H1 (cell line): ENCODE measurements at regions not wholly inside any gene's neighbourhood (a gene's known extent, or its start where the extent isn't known, plus 50 kb on each side); places are given as distances from the start of the nearest gene placed in this dataset.

ENCODE experiments used
- CTCF ChIA-PET: fragments of 300-600 bp; sonication (Branson Sonifier 250); formaldehyde crosslinking; loops from one replicate; lab custom pipeline; 2021; ENCODE audit not compliant: partially characterized antibody; lab: Charles Lee
- POLR2A ChIA-PET: fragments of 300-600 bp; sonication (Branson Sonifier 250); formaldehyde crosslinking; loops from one replicate; lab custom pipeline; 2021; ENCODE audit warnings: inconsistent platforms; ENCODE audit not compliant: partially characterized antibody; lab: Charles Lee
- DNase-seq, 2 experiments: peaks; one replicate each; pipeline versions ENCODE4 v3.0.0 to v3.0.0-alpha.2; 2010 to 2022; ENCODE audit warnings: low spot score in 2 of 2, low read depth in 1 of 2, mixed read lengths in 1 of 2
- FAIRE-seq: peaks from 2 replicates; lab custom pipeline; 2011; peaks lifted over from hg19 to GRCh38; lab: Jason Lieb, UNC
- H2AFZ ChIP-seq: 2 replicates; pipeline ENCODE4 v1.8.1; 2012; ENCODE audit warnings: low read length, inconsistent platforms
- H2AK5ac ChIP-seq: 2 replicates; pipeline ENCODE4 v1.6.1; 2013; ENCODE audit warnings: low read depth, low read length
- H2BK120ac ChIP-seq: replicated peaks from 2 replicates; pipeline ENCODE3; 2013; ENCODE audit warnings: low read depth, low read length, inconsistent platforms
- H2BK12ac ChIP-seq: 2 replicates; pipeline ENCODE4 v1.6.1; 2013; ENCODE audit warnings: low read depth, low read length
- H2BK15ac ChIP-seq: 2 replicates; pipeline ENCODE4 v1.6.1; 2013; ENCODE audit warnings: low read length
- H2BK20ac ChIP-seq: 2 replicates; pipeline ENCODE4 v1.6.1; 2013; ENCODE audit warnings: low read length
- H2BK5ac ChIP-seq: 2 replicates; pipeline ENCODE4 v1.6.1; 2013; ENCODE audit warnings: low read depth, low read length
- H3K14ac ChIP-seq: 2 replicates; pipeline ENCODE4 v1.6.1; 2013; ENCODE audit warnings: inconsistent platforms; ENCODE audit not compliant: insufficient read length
- H3K18ac ChIP-seq: 2 replicates; pipeline ENCODE4 v1.6.1; 2013; ENCODE audit warnings: low read length; ENCODE audit errors: extremely low read depth
- H3K23ac ChIP-seq: 2 replicates; pipeline ENCODE4 v1.6.1; 2013; ENCODE audit warnings: inconsistent platforms; ENCODE audit not compliant: insufficient read length
- H3K23me2 ChIP-seq: 2 replicates; pipeline ENCODE4 v1.6.1; 2013; ENCODE audit warnings: low read depth, low read length
- H3K27ac ChIP-seq: 2 replicates; pipeline ENCODE4 v1.6.1; 2011; ENCODE audit warnings: low read depth, low read length, inconsistent platforms
- H3K27me3 ChIP-seq, 4 experiments: replicated peaks in 1 of 4; 1 replicate in 1 of 4; 2 replicates in 3 of 4; pipeline versions ENCODE4 v1.6.1 to v1.8.1; 2011 to 2013; ENCODE audit warnings: low read length in 3 of 4, mild to moderate bottlenecking in 3 of 4, inconsistent platforms in 2 of 4, mixed read lengths in 2 of 4, moderate library complexity in 1 of 4; ENCODE audit not compliant: control insufficient read depth in 3 of 4, insufficient read depth in 3 of 4; ENCODE audit errors: extremely low read depth in 1 of 4
- H3K36me3 ChIP-seq, 4 experiments: 2 replicates each; pipeline versions ENCODE4 v1.6.1 to v1.8.1; 2011 to 2013; ENCODE audit warnings: mild to moderate bottlenecking in 4 of 4, low read length in 3 of 4, moderate library complexity in 2 of 4, control low read depth in 1 of 4, inconsistent platforms in 1 of 4; ENCODE audit not compliant: insufficient read depth in 4 of 4, control insufficient read depth in 2 of 4
- H3K4ac ChIP-seq: replicated peaks from 2 replicates; pipeline ENCODE3; 2013; ENCODE audit warnings: low read length, low read depth, mixed read lengths, inconsistent platforms; ENCODE audit not compliant: insufficient read length
- H3K4me1 ChIP-seq, 4 experiments: replicated peaks in 1 of 4; 1 replicate in 1 of 4; 2 replicates in 3 of 4; pipeline versions ENCODE4 v1.6.1 to v1.8.1; 2011 to 2013; ENCODE audit warnings: low read length in 3 of 4, inconsistent platforms in 2 of 4, mixed read lengths in 1 of 4; ENCODE audit not compliant: insufficient read depth in 4 of 4, control insufficient read depth in 3 of 4
- H3K4me2 ChIP-seq, 2 experiments: 2 replicates each; pipeline versions ENCODE4 v1.6.1 to v1.8.1; 2011 to 2013; ENCODE audit warnings: low read depth in 2 of 2, low read length in 2 of 2, control low read depth in 1 of 2, inconsistent platforms in 1 of 2, mild to moderate bottlenecking in 1 of 2; ENCODE audit not compliant: insufficient read depth in 1 of 2
- H3K4me3 ChIP-seq, 4 experiments: fragments of 200-600, 300-600 bp in 1 of 4; sonication (generic), shearing (Covaris generic), sonication (Bioruptor Twin) in 1 of 4; 2 replicates each; pipeline versions ENCODE4 v1.5.1 to v1.8.1; 2011 to 2016; ENCODE audit warnings: low read length in 4 of 4, low read depth in 3 of 4, control low read depth in 2 of 4, inconsistent platforms in 2 of 4, mild to moderate bottlenecking in 2 of 4, mixed read lengths in 1 of 4, moderate library complexity in 1 of 4; ENCODE audit not compliant: insufficient read depth in 2 of 4; ENCODE audit errors: extremely low read depth in 1 of 4
- H3K56ac ChIP-seq: replicated peaks from 2 replicates; pipeline ENCODE3; 2013; ENCODE audit warnings: low read depth, mild to moderate bottlenecking, mixed read lengths, low read length, inconsistent platforms; ENCODE audit not compliant: insufficient read length
- H3K79me1 ChIP-seq: 2 replicates; pipeline ENCODE4 v1.6.1; 2013; ENCODE audit warnings: low read depth, low read length, control low read depth
- H3K79me2 ChIP-seq, 2 experiments: 2 replicates each; pipeline versions ENCODE4 v1.6.1 to v1.8.1; 2012 to 2013; ENCODE audit warnings: low read length in 2 of 2, mild to moderate bottlenecking in 2 of 2, inconsistent platforms in 1 of 2; ENCODE audit not compliant: insufficient read depth in 2 of 2, control insufficient read depth in 1 of 2
- H3K9ac ChIP-seq, 4 experiments: replicated peaks in 1 of 4; 1 replicate in 1 of 4; 2 replicates in 3 of 4; pipeline versions ENCODE4 v1.6.1 to v1.8.1; 2011 to 2013; ENCODE audit warnings: low read depth in 3 of 4, low read length in 3 of 4, control low read depth in 2 of 4, mild to moderate bottlenecking in 2 of 4, moderate library complexity in 2 of 4, inconsistent platforms in 1 of 4; ENCODE audit errors: extremely low read depth in 1 of 4
- H3K9me3 ChIP-seq, 2 experiments: 2 replicates each; pipeline versions ENCODE4 v1.6.1 to v1.8.1; 2012 to 2013; ENCODE audit warnings: mild to moderate bottlenecking in 2 of 2, moderate library complexity in 2 of 2, control low read depth in 1 of 2, inconsistent platforms in 1 of 2, low read depth in 1 of 2, low read length in 1 of 2, mixed read lengths in 1 of 2; ENCODE audit not compliant: insufficient read depth in 2 of 2
- H4K20me1 ChIP-seq, 2 experiments: replicated peaks in 1 of 2; 2 replicates each; pipeline versions ENCODE3 to v1.8.1; 2011 to 2013; ENCODE audit warnings: inconsistent platforms in 2 of 2, low read length in 2 of 2, mild to moderate bottlenecking in 1 of 2; ENCODE audit not compliant: insufficient read depth in 2 of 2, control insufficient read depth in 1 of 2
- H4K5ac ChIP-seq: 2 replicates; pipeline ENCODE4 v1.6.1; 2013; ENCODE audit warnings: low read length, low read depth, mixed read lengths, inconsistent platforms; ENCODE audit not compliant: insufficient read length
- H4K8ac ChIP-seq: 2 replicates; pipeline ENCODE4 v1.8.0; 2013; ENCODE audit warnings: mild to moderate bottlenecking, moderate library complexity, low read length, inconsistent platforms; ENCODE audit not compliant: insufficient read depth; ENCODE audit errors: extremely low read depth
- H4K91ac ChIP-seq: replicated peaks from 2 replicates; pipeline ENCODE3; 2013; ENCODE audit warnings: low read length, mixed read lengths, inconsistent platforms; ENCODE audit not compliant: insufficient read length
- ASH2L ChIP-seq: fragments of 200-600, 300-600 bp; sonication (generic); IDR thresholded peaks from one replicate; pipeline ENCODE4 v1.7.1; 2017; ENCODE audit warnings: low read length
- BCL11A ChIP-seq, 2 experiments: IDR thresholded peaks; one replicate each; pipeline ENCODE4 v1.6.1; 2011; ENCODE audit warnings: low read depth in 2 of 2, low read length in 2 of 2, mild to moderate bottlenecking in 2 of 2
- CBX8 ChIP-seq: fragments of 300-800, 300-1000 bp; sonication (generic); IDR thresholded peaks from 2 replicates; pipeline ENCODE4 v1.7.1; 2016; ENCODE audit warnings: low read depth, low read length, borderline replicate concordance
- EZH2 ChIP-seq: fragments of 200-600 bp; sonication (generic); IDR thresholded peaks from 2 replicates; pipeline ENCODE4 v1.7.1; 2012; ENCODE audit warnings: low read depth, mild to moderate bottlenecking, moderate library complexity, low read length, inconsistent platforms; ENCODE audit not compliant: severe bottlenecking
- HDAC6 ChIP-seq: IDR thresholded peaks from one replicate; pipeline ENCODE4 v1.7.1; 2012; ENCODE audit warnings: low read depth, mild to moderate bottlenecking, inconsistent platforms, low read length, moderate library complexity
- KDM1A ChIP-seq: fragments of 200-600, 300-600 bp; sonication (generic); IDR thresholded peaks from 2 replicates; pipeline ENCODE4 v1.7.1; 2016; ENCODE audit warnings: mild to moderate bottlenecking, low read length, borderline replicate concordance
- KDM5A ChIP-seq: fragments of 200-600 bp; IDR thresholded peaks from 2 replicates; pipeline ENCODE4 v1.7.1; 2012; ENCODE audit warnings: mild to moderate bottlenecking, low read length, inconsistent platforms, mixed read lengths
- NANOG ChIP-seq: IDR thresholded peaks from 2 replicates; pipeline ENCODE4 v1.6.1; 2011; ENCODE audit warnings: low read length, low read depth, mild to moderate bottlenecking, inconsistent platforms; ENCODE audit not compliant: insufficient read depth, poor library complexity, severe bottlenecking
- RFX5 ChIP-seq: IDR thresholded peaks from 2 replicates; pipeline ENCODE4 v1.6.1; 2011; ENCODE audit warnings: low read depth, low read length, improper control_type of control experiment, borderline replicate concordance
- SP1 ChIP-seq: IDR thresholded peaks from 2 replicates; pipeline ENCODE4 v1.6.1; 2011; ENCODE audit warnings: low read depth, low read length
- SRF ChIP-seq: IDR thresholded peaks from 2 replicates; pipeline ENCODE4 v1.6.1; 2011; ENCODE audit warnings: mild to moderate bottlenecking, low read depth, low read length, moderate library complexity
- WGBS, 2 experiments: shearing (Covaris generic) in 1 of 2; methylation state at CpG; one replicate each; pipeline versions ENCODE4 v1.1.6 to v1.1.7; 2013 to 2015; ENCODE audit warnings: low lambda C conversion rate in 2 of 2, mixed read lengths in 2 of 2, inconsistent platforms in 1 of 2, low coverage in 1 of 2, missing lambda C conversion rate in 1 of 2; ENCODE audit not compliant: insufficient replicate concordance in 2 of 2, insufficient coverage in 1 of 2, insufficient read length in 1 of 2; ENCODE audit errors: extremely low coverage in 1 of 2, missing lambda C conversion rate in 1 of 2; 5-methylcytosine and 5-hydroxymethylcytosine counted together

DNA sequence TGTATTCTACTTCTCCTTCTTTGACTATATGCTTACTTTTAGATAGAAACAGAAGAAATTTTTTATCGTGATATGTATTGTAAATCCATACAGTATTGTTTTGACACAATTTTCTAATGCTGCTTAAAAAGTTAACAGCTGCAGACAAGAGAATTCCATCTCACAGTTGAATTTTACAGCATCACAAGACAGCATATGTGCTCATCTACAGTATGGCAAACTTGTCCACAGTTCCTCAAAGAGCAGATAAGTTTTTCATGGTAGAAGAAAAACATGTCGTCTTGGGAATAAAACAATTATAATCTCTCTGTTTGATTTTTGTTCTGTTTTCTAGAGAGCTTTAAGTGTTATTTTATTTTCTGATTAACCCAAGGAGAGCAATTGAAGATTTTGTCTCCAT lies 438.5 kb upstream of the NUDT12 start:
- POLR2A ChIA-PET, result no interaction called here
- no peak overlapping the region for H2AFZ ChIP-seq

More for the DNA sequence above, 438.5 kb upstream of the NUDT12 start:
- H2AK5ac ChIP-seq, result no peak overlapping the region
- WGBS, 2 experiments, result 100% methylated on average over 2 of the region's 2 CpGs; no CpG with 5 or more reads in 1 of the 2 experiments
- no peak overlapping the region for H3K27ac ChIP-seq
- H3K36me3 ChIP-seq, result no peaks in the 10 kb centered on the region
- CTCF ChIA-PET, result interaction anchor here (0.6 kb wide), 1 partner anchor 1592 kb away, joined by 4 read pairs; no protein-coding TSS in a partner anchor
- no peak overlapping the region for H3K4me3 ChIP-seq
- no peak overlapping the region for H2BK15ac ChIP-seq
- no peak overlapping the region for H3K4ac ChIP-seq
- H3K14ac ChIP-seq, result no peak overlapping the region
- no peak overlapping the region for H3K23ac ChIP-seq
- H4K20me1 ChIP-seq, result no peaks in the 10 kb centered on the region
- no peak overlapping the region for H4K5ac ChIP-seq
- H3K4me1 ChIP-seq, result no peaks in the 10 kb centered on the region
- FAIRE-seq (no peak), DNase-seq (no peak)
- H3K9ac ChIP-seq, result no peak overlapping the region
- no peak overlapping the region for H2BK120ac ChIP-seq
- no peaks in the 10 kb centered on the region for H3K79me2 ChIP-seq
- no peaks in the 10 kb centered on the region for H3K9me3 ChIP-seq
- no peaks in the 10 kb centered on the region for H3K23me2 ChIP-seq
- H4K8ac ChIP-seq, result no peak overlapping the region
- no peak overlapping the region for H3K18ac ChIP-seq
- H3K27me3 ChIP-seq, result no peaks in the 10 kb centered on the region
- no peak overlapping the region for H3K4me2 ChIP-seq
- H4K91ac ChIP-seq, result no peak overlapping the region
- no peaks in the 10 kb centered on the region for H3K79me1 ChIP-seq
- no peak overlapping the region for H3K56ac ChIP-seq
- H2BK12ac ChIP-seq, result no peak overlapping the region
- no peak overlapping the region for H2BK20ac ChIP-seq
- H2BK5ac ChIP-seq, result no peak overlapping the region
- no peak for TF ChIP-seq KDM5A
- no peak for TF ChIP-seq SRF
- TF ChIP-seq KDM1A, result no peak
- no peak for TF ChIP-seq SP1
- no peak for TF ChIP-seq RFX5
- TF ChIP-seq NANOG, result no peak
- no peak for TF ChIP-seq BCL11A (IDR thresholded peaks at IDR 0.05; ENCODE audit: low read depth in 2 of 2, low read length in 2 of 2)
- no peak for TF ChIP-seq HDAC6
- no peak for TF ChIP-seq ASH2L
- no peak for TF ChIP-seq CBX8
- no peak for TF ChIP-seq EZH2
